Ishikawa (cell line): ENCODE measurements at regions not wholly inside any gene's neighbourhood (a gene's known extent, or its start where the extent isn't known, plus 50 kb on each side); places are given as distances from the start of the nearest gene placed in this dataset.

Experiments
- CREB1 ChIP-seq: IDR thresholded peaks from 2 replicates; pipeline ENCODE4 v1.6.1; 2012; ENCODE audit warnings: low read depth
- EP300 ChIP-seq: IDR thresholded peaks from 2 replicates; pipeline ENCODE4 v1.6.1; 2012; ENCODE audit warnings: borderline replicate concordance
- RAD21 ChIP-seq: IDR thresholded peaks from 2 replicates; pipeline ENCODE4 v1.6.1; 2012; ENCODE audit warnings: low read depth
- TAF1 ChIP-seq: IDR thresholded peaks from 2 replicates; pipeline ENCODE4 v1.6.1; 2012; ENCODE audit warnings: low read depth, mild to moderate bottlenecking
- TCF12 ChIP-seq: IDR thresholded peaks from 2 replicates; pipeline ENCODE4 v1.6.1; 2012; ENCODE audit warnings: low read depth
- TEAD4 ChIP-seq: IDR thresholded peaks from 2 replicates; pipeline ENCODE4 v1.6.1; 2012
- YY1 ChIP-seq: IDR thresholded peaks from 2 replicates; pipeline ENCODE4 v1.6.1; 2012; ENCODE audit warnings: low read depth
- TF ChIP-seq, protein P1 (sequence below): IDR thresholded peaks from 2 replicates; pipeline ENCODE4 v1.6.1; 2012; ENCODE audit warnings: low read depth, mild to moderate bottlenecking
- TF ChIP-seq, protein P2 (sequence below): IDR thresholded peaks from 2 replicates; pipeline ENCODE4 v1.6.1; 2012

DNA sequence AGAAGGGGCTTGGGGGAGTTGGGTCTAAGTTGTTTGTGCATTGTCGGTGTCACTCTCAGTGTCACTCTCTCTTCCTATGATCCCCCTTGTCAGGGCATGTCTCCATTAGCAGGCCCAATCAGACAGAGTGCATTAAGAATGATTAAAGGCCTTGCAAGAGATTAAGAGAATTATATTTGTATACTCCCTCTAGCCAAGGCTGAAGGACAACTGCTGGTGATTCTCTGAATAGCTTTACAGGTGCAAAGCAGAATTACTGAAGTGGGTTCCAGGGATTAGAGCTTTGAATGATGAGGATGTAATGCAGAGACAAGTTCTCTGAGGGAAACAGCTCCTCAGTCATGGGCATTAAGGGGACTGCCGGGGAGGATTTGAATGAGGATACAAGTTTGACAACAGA is 104.8 kb upstream of the LGALSL start:
- TF ChIP-seq TAF1 = no peak
- no peak for TF ChIP-seq CREB1
- no peak for TF ChIP-seq RAD21
- TF ChIP-seq EP300 = no peak
- TF ChIP-seq, protein P1, sequence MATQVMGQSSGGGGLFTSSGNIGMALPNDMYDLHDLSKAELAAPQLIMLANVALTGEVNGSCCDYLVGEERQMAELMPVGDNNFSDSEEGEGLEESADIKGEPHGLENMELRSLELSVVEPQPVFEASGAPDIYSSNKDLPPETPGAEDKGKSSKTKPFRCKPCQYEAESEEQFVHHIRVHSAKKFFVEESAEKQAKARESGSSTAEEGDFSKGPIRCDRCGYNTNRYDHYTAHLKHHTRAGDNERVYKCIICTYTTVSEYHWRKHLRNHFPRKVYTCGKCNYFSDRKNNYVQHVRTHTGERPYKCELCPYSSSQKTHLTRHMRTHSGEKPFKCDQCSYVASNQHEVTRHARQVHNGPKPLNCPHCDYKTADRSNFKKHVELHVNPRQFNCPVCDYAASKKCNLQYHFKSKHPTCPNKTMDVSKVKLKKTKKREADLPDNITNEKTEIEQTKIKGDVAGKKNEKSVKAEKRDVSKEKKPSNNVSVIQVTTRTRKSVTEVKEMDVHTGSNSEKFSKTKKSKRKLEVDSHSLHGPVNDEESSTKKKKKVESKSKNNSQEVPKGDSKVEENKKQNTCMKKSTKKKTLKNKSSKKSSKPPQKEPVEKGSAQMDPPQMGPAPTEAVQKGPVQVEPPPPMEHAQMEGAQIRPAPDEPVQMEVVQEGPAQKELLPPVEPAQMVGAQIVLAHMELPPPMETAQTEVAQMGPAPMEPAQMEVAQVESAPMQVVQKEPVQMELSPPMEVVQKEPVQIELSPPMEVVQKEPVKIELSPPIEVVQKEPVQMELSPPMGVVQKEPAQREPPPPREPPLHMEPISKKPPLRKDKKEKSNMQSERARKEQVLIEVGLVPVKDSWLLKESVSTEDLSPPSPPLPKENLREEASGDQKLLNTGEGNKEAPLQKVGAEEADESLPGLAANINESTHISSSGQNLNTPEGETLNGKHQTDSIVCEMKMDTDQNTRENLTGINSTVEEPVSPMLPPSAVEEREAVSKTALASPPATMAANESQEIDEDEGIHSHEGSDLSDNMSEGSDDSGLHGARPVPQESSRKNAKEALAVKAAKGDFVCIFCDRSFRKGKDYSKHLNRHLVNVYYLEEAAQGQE = no peak
- no peak for TF ChIP-seq TCF12
- TF ChIP-seq, protein P2, sequence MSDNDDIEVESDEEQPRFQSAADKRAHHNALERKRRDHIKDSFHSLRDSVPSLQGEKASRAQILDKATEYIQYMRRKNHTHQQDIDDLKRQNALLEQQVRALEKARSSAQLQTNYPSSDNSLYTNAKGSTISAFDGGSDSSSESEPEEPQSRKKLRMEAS = no peak
- TF ChIP-seq YY1 = no peak
- no peak for TF ChIP-seq TEAD4
